ENCODE measurements at regions not wholly inside any gene's neighbourhood (a gene's known extent, or its start where the extent isn't known, plus 50 kb on each side); places are given as distances from the start of the nearest gene placed in this dataset.

GRCh38 chr20:54398814-54399213, 76.6 kb upstream of the DOK5 start:
- no TSS peak for BruUV-seq (replicated peaks)
- DNase-seq, result no peak
- H3K9me3 ChIP-seq, result no peaks in the 10 kb centered on the region
- no peak for TF ChIP-seq CTCF (IDR thresholded peaks at IDR 0.05; ENCODE audit: insufficient read depth in 1 of 2, low read depth in 1 of 2, low read length in 1 of 2, severe bottlenecking in 1 of 2, unreplicated experiment in 1 of 2)
- Mint-ChIP-seq H3K4me1 (ENCODE audit: low read depth, unreplicated experiment) (no peaks in the 10 kb centered on the region), H3K9me3 (ENCODE audit: unreplicated experiment) (no peaks in the 10 kb centered on the region), H3K4me3 (ENCODE audit: unreplicated experiment) (no peak overlapping the region), H3K36me3 (ENCODE audit: insufficient read depth, unreplicated experiment) (no peaks in the 10 kb centered on the region), H3K27ac (ENCODE audit: unreplicated experiment) (no peak overlapping the region), H3K27me3 (ENCODE audit: insufficient read depth, unreplicated experiment) (peaks cover 11% of the 10 kb centered on the region)
- ChIA-PET POLR2A (no interaction called here), CTCF (no interaction called here)
- H3K36me3 ChIP-seq (ENCODE audit: control insufficient read depth, insufficient read depth, low read length), result no peaks in the 10 kb centered on the region
- no peaks in the 10 kb centered on the region; the same call in 1 of the 2 replicates for H3K27me3 ChIP-seq (replicated peaks; ENCODE audit: control insufficient read depth, insufficient read depth, low read length)
- H3K4me3 ChIP-seq (ENCODE audit: low read depth, low read length), result no peak overlapping the region
- intact Hi-C loops (cut with micrococcal nuclease; ENCODE audit: unreplicated experiment), result no loop called here
- H3K4me1 ChIP-seq, result no peaks in the 10 kb centered on the region

GRCh38 chr20:54405540-54405939, 69.9 kb upstream of the DOK5 start:
- Histone ChIP-seq H3K9me3 (no peaks in the 10 kb centered on the region), H3K27me3 (replicated peaks; ENCODE audit: control insufficient read depth, insufficient read depth, low read length) (no peaks in the 10 kb centered on the region; the same call in 1 of the 2 replicates), H3K4me3 (ENCODE audit: low read depth, low read length) (no peak overlapping the region), H3K36me3 (ENCODE audit: control insufficient read depth, insufficient read depth, low read length) (no peaks in the 10 kb centered on the region), H3K4me1 (no peaks in the 10 kb centered on the region)
- ChIA-PET CTCF (no interaction called here), POLR2A (no interaction called here)
- H3K9me3 Mint-ChIP-seq (ENCODE audit: unreplicated experiment), result no peaks in the 10 kb centered on the region
- H3K4me3 Mint-ChIP-seq (ENCODE audit: unreplicated experiment), result no peak overlapping the region
- no peaks in the 10 kb centered on the region for H3K4me1 Mint-ChIP-seq (ENCODE audit: low read depth, unreplicated experiment)
- no peak overlapping the region for H3K27ac Mint-ChIP-seq (ENCODE audit: unreplicated experiment)
- DNase-seq, result no peak
- intact Hi-C loops (cut with micrococcal nuclease; ENCODE audit: unreplicated experiment), result no loop called here
- no peak for TF ChIP-seq CTCF (IDR thresholded peaks at IDR 0.05; ENCODE audit: insufficient read depth in 1 of 2, low read depth in 1 of 2, low read length in 1 of 2, severe bottlenecking in 1 of 2, unreplicated experiment in 1 of 2)
- H3K27me3 Mint-ChIP-seq (ENCODE audit: insufficient read depth, unreplicated experiment), result peaks cover 26% of the 10 kb centered on the region
- BruUV-seq (replicated peaks), result no TSS peak
- H3K36me3 Mint-ChIP-seq (ENCODE audit: insufficient read depth, unreplicated experiment), result no peaks in the 10 kb centered on the region

- Mint-ChIP-seq H3K4me1 (ENCODE audit: low read depth, unreplicated experiment) (no peaks in the 10 kb centered on the region), H3K4me3 (ENCODE audit: unreplicated experiment) (no peak overlapping the region), H3K36me3 (ENCODE audit: insufficient read depth, unreplicated experiment) (no peaks in the 10 kb centered on the region), H3K9me3 (ENCODE audit: unreplicated experiment) (no peaks in the 10 kb centered on the region), H3K27me3 (ENCODE audit: insufficient read depth, unreplicated experiment) (peaks cover 36% of the 10 kb centered on the region), H3K27ac (ENCODE audit: unreplicated experiment) (no peak overlapping the region)
- CTCF ChIA-PET, result no interaction called here
- Histone ChIP-seq H3K27me3 (replicated peaks; ENCODE audit: control insufficient read depth, insufficient read depth, low read length) (peaks cover 2% of the 10 kb centered on the region; the same call in 1 of the 2 replicates), H3K36me3 (ENCODE audit: control insufficient read depth, insufficient read depth, low read length) (no peaks in the 10 kb centered on the region), H3K4me1 (no peaks in the 10 kb centered on the region), H3K9me3 (no peaks in the 10 kb centered on the region), H3K4me3 (ENCODE audit: low read depth, low read length) (no peak overlapping the region)
- intact Hi-C loops (cut with micrococcal nuclease; ENCODE audit: unreplicated experiment), result no loop called here
- no TSS peak for BruUV-seq (replicated peaks)
- POLR2A ChIA-PET, result no interaction called here
- TF ChIP-seq CTCF (IDR thresholded peaks at IDR 0.05; ENCODE audit: insufficient read depth in 1 of 2, low read depth in 1 of 2, low read length in 1 of 2, severe bottlenecking in 1 of 2, unreplicated experiment in 1 of 2), result no peak
- no peak for DNase-seq
Observed at GRCh38 chr20:54407459-54407858, 67.9 kb upstream of the DOK5 start.

Measured in Caco-2 (cell line).